ENCODE measurements at regions not wholly inside any gene's neighbourhood (a gene's known extent, or its start where the extent isn't known, plus 50 kb on each side); places are given as distances from the start of the nearest gene placed in this dataset.

- Histone ChIP-seq H3K9me3 (ENCODE audit: insufficient read depth, low read length) (no peaks in the 10 kb centered on the region), H3K4me1 (ENCODE audit: insufficient read depth, insufficient read length) (peaks cover 7% of the 10 kb centered on the region), H3K36me3 (ENCODE audit: insufficient read depth, insufficient read length, low read length) (no peaks in the 10 kb centered on the region), H3K4me3 (ENCODE audit: insufficient read length, low read depth) (no peak overlapping the region), H3K9ac (ENCODE audit: insufficient read length, low read depth) (no peak overlapping the region), H3K27me3 (ENCODE audit: insufficient read depth, insufficient read length) (no peaks in the 10 kb centered on the region)
- TF ChIP-seq ZNF274 (IDR thresholded peaks at IDR 0.05; ENCODE audit: low read depth, low read length) (no peak), SUZ12 (IDR thresholded peaks at IDR 0.05; ENCODE audit: extremely low read depth, insufficient read depth, insufficient read length) (no peak), YY1 (IDR thresholded peaks at IDR 0.05; ENCODE audit: insufficient read depth, insufficient read length) (no peak)
- no peak for DNase-seq (ENCODE audit: low read depth, low spot score)
Observed at GRCh38 chr19:28309070-28309469, 903.9 kb downstream of the UQCRFS1 start.

- no peak for DNase-seq (ENCODE audit: low read depth, low spot score)
- TF ChIP-seq SUZ12 (IDR thresholded peaks at IDR 0.05; ENCODE audit: extremely low read depth, insufficient read depth, insufficient read length) (no peak), YY1 (IDR thresholded peaks at IDR 0.05; ENCODE audit: insufficient read depth, insufficient read length) (no peak)
- no peaks in the 10 kb centered on the region for H3K9me3 ChIP-seq (ENCODE audit: insufficient read depth, low read length)
- peaks cover 3% of the 10 kb centered on the region for H3K4me1 ChIP-seq (ENCODE audit: insufficient read depth, insufficient read length)
- H3K9ac ChIP-seq (ENCODE audit: insufficient read length, low read depth) = no peak overlapping the region
- no peak overlapping the region for H3K4me3 ChIP-seq (ENCODE audit: insufficient read length, low read depth)
- no peaks in the 10 kb centered on the region for H3K27me3 ChIP-seq (ENCODE audit: insufficient read depth, insufficient read length)
- H3K36me3 ChIP-seq (ENCODE audit: insufficient read depth, insufficient read length, low read length) = no peaks in the 10 kb centered on the region
Observed at GRCh38 chr19:28307963-28308362, 905.0 kb downstream of the UQCRFS1 start.

- no peak for DNase-seq (ENCODE audit: low read depth, low spot score)
- H3K4me1 ChIP-seq (ENCODE audit: insufficient read depth, insufficient read length) = peaks cover 3% of the 10 kb centered on the region
- TF ChIP-seq SUZ12 (IDR thresholded peaks at IDR 0.05; ENCODE audit: extremely low read depth, insufficient read depth, insufficient read length) = no peak
- TF ChIP-seq ZNF274 (IDR thresholded peaks at IDR 0.05; ENCODE audit: low read depth, low read length) = no peak
- no peak for TF ChIP-seq YY1 (IDR thresholded peaks at IDR 0.05; ENCODE audit: insufficient read depth, insufficient read length)
- no peaks in the 10 kb centered on the region for H3K36me3 ChIP-seq (ENCODE audit: insufficient read depth, insufficient read length, low read length)
- H3K27me3 ChIP-seq (ENCODE audit: insufficient read depth, insufficient read length) = no peaks in the 10 kb centered on the region
- H3K9ac ChIP-seq (ENCODE audit: insufficient read length, low read depth) = no peak overlapping the region
- no peaks in the 10 kb centered on the region for H3K9me3 ChIP-seq (ENCODE audit: insufficient read depth, low read length)
- no peak overlapping the region for H3K4me3 ChIP-seq (ENCODE audit: insufficient read length, low read depth)
Observed at GRCh38 chr19:28307487-28307886, 905.5 kb downstream of the UQCRFS1 start.

- Histone ChIP-seq H3K27me3 (ENCODE audit: insufficient read depth, insufficient read length) (no peaks in the 10 kb centered on the region), H3K9ac (ENCODE audit: insufficient read length, low read depth) (no peak overlapping the region), H3K4me3 (ENCODE audit: insufficient read length, low read depth) (no peak overlapping the region), H3K4me1 (ENCODE audit: insufficient read depth, insufficient read length) (peaks cover 3% of the 10 kb centered on the region), H3K36me3 (ENCODE audit: insufficient read depth, insufficient read length, low read length) (no peaks in the 10 kb centered on the region), H3K9me3 (ENCODE audit: insufficient read depth, low read length) (no peaks in the 10 kb centered on the region)
- TF ChIP-seq ZNF274 (IDR thresholded peaks at IDR 0.05; ENCODE audit: low read depth, low read length) (no peak), YY1 (IDR thresholded peaks at IDR 0.05; ENCODE audit: insufficient read depth, insufficient read length) (no peak), SUZ12 (IDR thresholded peaks at IDR 0.05; ENCODE audit: extremely low read depth, insufficient read depth, insufficient read length) (no peak)
- no peak for DNase-seq (ENCODE audit: low read depth, low spot score)
Observed at GRCh38 chr19:28305513-28305912, 907.4 kb downstream of the UQCRFS1 start.

GRCh38 chr19:28303502-28303901 lies 909.4 kb downstream of the UQCRFS1 start:
- DNase-seq (ENCODE audit: low read depth, low spot score) = no peak
- H3K9me3 ChIP-seq (ENCODE audit: insufficient read depth, low read length) = no peaks in the 10 kb centered on the region
- no peaks in the 10 kb centered on the region for H3K27me3 ChIP-seq (ENCODE audit: insufficient read depth, insufficient read length)
- no peaks in the 10 kb centered on the region for H3K36me3 ChIP-seq (ENCODE audit: insufficient read depth, insufficient read length, low read length)
- no peak overlapping the region for H3K4me3 ChIP-seq (ENCODE audit: insufficient read length, low read depth)
- H3K4me1 ChIP-seq (ENCODE audit: insufficient read depth, insufficient read length) = peaks cover 3% of the 10 kb centered on the region
- no peak overlapping the region for H3K9ac ChIP-seq (ENCODE audit: insufficient read length, low read depth)
- TF ChIP-seq ZNF274 (IDR thresholded peaks at IDR 0.05; ENCODE audit: low read depth, low read length) = no peak
- TF ChIP-seq SUZ12 (IDR thresholded peaks at IDR 0.05; ENCODE audit: extremely low read depth, insufficient read depth, insufficient read length) = no peak
- TF ChIP-seq YY1 (IDR thresholded peaks at IDR 0.05; ENCODE audit: insufficient read depth, insufficient read length) = no peak

GRCh38 chr19:28301961-28302360 lies 911.0 kb downstream of the UQCRFS1 start:
- TF ChIP-seq ZNF274 (IDR thresholded peaks at IDR 0.05; ENCODE audit: low read depth, low read length) (no peak), YY1 (IDR thresholded peaks at IDR 0.05; ENCODE audit: insufficient read depth, insufficient read length) (no peak), SUZ12 (IDR thresholded peaks at IDR 0.05; ENCODE audit: extremely low read depth, insufficient read depth, insufficient read length) (no peak)
- no peak overlapping the region for H3K9ac ChIP-seq (ENCODE audit: insufficient read length, low read depth)
- H3K4me1 ChIP-seq (ENCODE audit: insufficient read depth, insufficient read length) = peaks cover 3% of the 10 kb centered on the region
- no peaks in the 10 kb centered on the region for H3K36me3 ChIP-seq (ENCODE audit: insufficient read depth, insufficient read length, low read length)
- no peaks in the 10 kb centered on the region for H3K9me3 ChIP-seq (ENCODE audit: insufficient read depth, low read length)
- no peaks in the 10 kb centered on the region for H3K27me3 ChIP-seq (ENCODE audit: insufficient read depth, insufficient read length)
- DNase-seq (ENCODE audit: low read depth, low spot score) = no peak
- no peak overlapping the region for H3K4me3 ChIP-seq (ENCODE audit: insufficient read length, low read depth)

- no peak for DNase-seq (ENCODE audit: low read depth, low spot score)
- Histone ChIP-seq H3K36me3 (ENCODE audit: insufficient read depth, insufficient read length, low read length) (no peaks in the 10 kb centered on the region), H3K27me3 (ENCODE audit: insufficient read depth, insufficient read length) (no peaks in the 10 kb centered on the region), H3K9me3 (ENCODE audit: insufficient read depth, low read length) (no peaks in the 10 kb centered on the region), H3K4me1 (ENCODE audit: insufficient read depth, insufficient read length) (peaks cover 3% of the 10 kb centered on the region), H3K4me3 (ENCODE audit: insufficient read length, low read depth) (no peak overlapping the region), H3K9ac (ENCODE audit: insufficient read length, low read depth) (no peak overlapping the region)
- TF ChIP-seq SUZ12 (IDR thresholded peaks at IDR 0.05; ENCODE audit: extremely low read depth, insufficient read depth, insufficient read length) (no peak), YY1 (IDR thresholded peaks at IDR 0.05; ENCODE audit: insufficient read depth, insufficient read length) (no peak), ZNF274 (IDR thresholded peaks at IDR 0.05; ENCODE audit: low read depth, low read length) (no peak)
Observed at GRCh38 chr19:28301463-28301862, 911.5 kb downstream of the UQCRFS1 start.

- H3K36me3 ChIP-seq (ENCODE audit: insufficient read depth, insufficient read length, low read length) = no peaks in the 10 kb centered on the region
- H3K4me3 ChIP-seq (ENCODE audit: insufficient read length, low read depth) = no peak overlapping the region
- H3K9me3 ChIP-seq (ENCODE audit: insufficient read depth, low read length) = no peaks in the 10 kb centered on the region
- no peak for DNase-seq (ENCODE audit: low read depth, low spot score)
- H3K27me3 ChIP-seq (ENCODE audit: insufficient read depth, insufficient read length) = no peaks in the 10 kb centered on the region
- H3K4me1 ChIP-seq (ENCODE audit: insufficient read depth, insufficient read length) = no peaks in the 10 kb centered on the region
- TF ChIP-seq ZNF274 (IDR thresholded peaks at IDR 0.05; ENCODE audit: low read depth, low read length) (no peak), SUZ12 (IDR thresholded peaks at IDR 0.05; ENCODE audit: extremely low read depth, insufficient read depth, insufficient read length) (no peak), YY1 (IDR thresholded peaks at IDR 0.05; ENCODE audit: insufficient read depth, insufficient read length) (no peak)
- no peak overlapping the region for H3K9ac ChIP-seq (ENCODE audit: insufficient read length, low read depth)
Observed at GRCh38 chr19:28299649-28300048, 913.3 kb downstream of the UQCRFS1 start.

Data from NT2/D1 (cell line).